ENCODE measurements at regions not wholly inside any gene's neighbourhood (a gene's known extent, or its start where the extent isn't known, plus 50 kb on each side); places are given as distances from the start of the nearest gene placed in this dataset.

GRCh38 chr13:86838411-86839120, 832.6 kb upstream of the SLITRK5 start:
- POLR2A ChIA-PET (ENCODE audit: low non-redundant PET) = no interaction called here
- DNase-seq (ENCODE audit: low spot score) = no peak
- H3K27ac ChIP-seq = no peak overlapping the region
- CTCF ChIA-PET = interaction anchor here (0.6 kb wide), 1 partner anchor 537 kb away, joined by 3 read pairs; no protein-coding TSS in a partner anchor
- no peak for TF ChIP-seq CTCF (conservative IDR thresholded peaks at IDR 0.05; ENCODE audit: low read depth)

GRCh38 chr13:86839221-86839620, 832.0 kb upstream of the SLITRK5 start:
- ChIA-PET POLR2A (ENCODE audit: low non-redundant PET) (no interaction called here), CTCF (no interaction called here)
- no peak for TF ChIP-seq CTCF (conservative IDR thresholded peaks at IDR 0.05; ENCODE audit: low read depth)
- H3K27ac ChIP-seq = no peak overlapping the region
- no peak for DNase-seq (ENCODE audit: low spot score)

GRCh38 chr13:86840250-86841191, 830.6 kb upstream of the SLITRK5 start:
- ChIA-PET CTCF (interaction anchor here (0.5 kb wide), 1 partner anchor 126 kb away, joined by 3 read pairs; no protein-coding TSS in a partner anchor), POLR2A (ENCODE audit: low non-redundant PET) (no interaction called here)
- no peak for TF ChIP-seq CTCF (conservative IDR thresholded peaks at IDR 0.05; ENCODE audit: low read depth)
- H3K27ac ChIP-seq = no peak overlapping the region
- no peak for DNase-seq (ENCODE audit: low spot score)

- DNase-seq (ENCODE audit: low spot score) = no peak
- CTCF ChIA-PET = no interaction called here
- POLR2A ChIA-PET (ENCODE audit: low non-redundant PET) = no interaction called here
- H3K27ac ChIP-seq = no peak overlapping the region
- TF ChIP-seq CTCF (conservative IDR thresholded peaks at IDR 0.05; ENCODE audit: low read depth) = no peak
These were observed 829.9 kb upstream of the SLITRK5 start for GRCh38 chr13:86841264-86841663.

- TF ChIP-seq CTCF (conservative IDR thresholded peaks at IDR 0.05; ENCODE audit: low read depth) = no peak
- no peak for DNase-seq (ENCODE audit: low spot score)
- POLR2A ChIA-PET (ENCODE audit: low non-redundant PET) = no interaction called here
- CTCF ChIA-PET = interaction anchor here (0.6 kb wide), 1 partner anchor 64 kb away, joined by 3 read pairs; no protein-coding TSS in a partner anchor
- no peak overlapping the region for H3K27ac ChIP-seq
These were observed 824.7 kb upstream of the SLITRK5 start for GRCh38 chr13:86846501-86846900.

GRCh38 chr13:86848716-86849115, 822.5 kb upstream of the SLITRK5 start:
- H3K27ac ChIP-seq = no peak overlapping the region
- TF ChIP-seq CTCF (conservative IDR thresholded peaks at IDR 0.05; ENCODE audit: low read depth) = no peak
- CTCF ChIA-PET = no interaction called here
- DNase-seq (ENCODE audit: low spot score) = no peak
- POLR2A ChIA-PET (ENCODE audit: low non-redundant PET) = no interaction called here
